NCI-H748 (cell line): ENCODE measurements at regions not wholly inside any gene's neighbourhood (a gene's known extent, or its start where the extent isn't known, plus 50 kb on each side); places are given as distances from the start of the nearest gene placed in this dataset.
"Not testable (repeated sequence)": the region's sequence is repeated elsewhere in the genome, so short reads cannot be mapped to it uniquely, and the experiment has no call there.

Source experiments
- DNase-seq: peaks from one replicate; lab custom pipeline; 2025; ENCODE audit not compliant: unreplicated experiment; lab: John Stamatoyannopoulos, UW

- no peak for DNase-seq
Measured at GRCh38 chr9:90741036-90741435, 60.6 kb upstream of the SYK start.

- no peak for DNase-seq
Measured at GRCh38 chr9:90737742-90738141, 63.9 kb upstream of the SYK start.

GRCh38 chr9:90735952-90736351 is 65.7 kb upstream of the SYK start:
- DNase-seq, result peak; percentile 80

- no peak for DNase-seq
Measured at GRCh38 chr9:90734631-90735030, 67.0 kb upstream of the SYK start.

GRCh38 chr9:90729351-90729750 is 72.3 kb upstream of the SYK start:
- DNase-seq, result no peak

- DNase-seq, result no peak
Measured at GRCh38 chr9:90727488-90727887, 74.1 kb upstream of the SYK start.

- DNase-seq, result peak; percentile 38
Measured at GRCh38 chr9:90726215-90726614, 75.4 kb upstream of the SYK start.

- DNase-seq, result no peak
Measured at GRCh38 chr9:90724880-90725279, 76.7 kb upstream of the SYK start.

GRCh38 chr9:90724112-90724511 is 77.5 kb upstream of the SYK start:
- no peak for DNase-seq

GRCh38 chr9:90722071-90722470 is 79.4 kb upstream of the DIRAS2 start:
- DNase-seq, result no peak

- DNase-seq, result peak; percentile 20
Measured at GRCh38 chr9:90720621-90721265, 78.1 kb upstream of the DIRAS2 start.

GRCh38 chr9:90706230-90706629 is 63.6 kb upstream of the DIRAS2 start:
- DNase-seq, result no peak

- DNase-seq, result no peak
Measured at GRCh38 chr9:90702441-90702955, 59.9 kb upstream of the DIRAS2 start.

GRCh38 chr9:90698871-90699440 is 56.3 kb upstream of the DIRAS2 start:
- DNase-seq, result no peak

GRCh38 chr9:90697808-90698207 is 55.2 kb upstream of the DIRAS2 start:
- no peak for DNase-seq

- not testable (repeated sequence) for DNase-seq
Measured at GRCh38 chr9:90694187-90694586, 51.6 kb upstream of the DIRAS2 start.
